RWPE2 (cell line): ENCODE measurements at regions not wholly inside any gene's neighbourhood (a gene's known extent, or its start where the extent isn't known, plus 50 kb on each side); places are given as distances from the start of the nearest gene placed in this dataset.

Source experiments
- ATAC-seq: fragments of 200-7000 bp; cut with Tn5 transposase; 3 replicates; pipeline ENCODE4 v1.9.1; 2021; ENCODE audit warnings: low read depth
- DNase-seq: peaks from one replicate; pipeline ENCODE4 v3.0.0-alpha.2; 2020; ENCODE audit warnings: low spot score
- H3K27ac ChIP-seq: fragments of 450-650 bp; 2 replicates; pipeline ENCODE4 v1.5.1; 2017; ENCODE audit warnings: mild to moderate bottlenecking; ENCODE audit not compliant: poor library complexity, severe bottlenecking
- H3K27me3 ChIP-seq: fragments of 250-450 bp; sonication (Bioruptor Pico); 2 replicates; pipeline ENCODE4 v1.5.1; 2021; ENCODE audit warnings: mild to moderate bottlenecking, moderate library complexity; ENCODE audit not compliant: insufficient read depth, poor library complexity, severe bottlenecking
- H3K36me3 ChIP-seq: fragments of 250-450 bp; sonication (Bioruptor Pico); 2 replicates; pipeline ENCODE4 v1.5.1; 2020; ENCODE audit warnings: low read depth, mild to moderate bottlenecking, moderate library complexity
- H3K4me1 ChIP-seq: fragments of 250-450 bp; sonication (Bioruptor Pico); 2 replicates; pipeline ENCODE4 v1.5.1; 2021; ENCODE audit warnings: mild to moderate bottlenecking, moderate library complexity; ENCODE audit not compliant: insufficient read depth, poor library complexity, severe bottlenecking
- H3K4me3 ChIP-seq: fragments of 250-450 bp; sonication (Bioruptor Pico); 2 replicates; pipeline ENCODE4 v1.5.1; 2021; ENCODE audit warnings: mild to moderate bottlenecking, moderate library complexity; ENCODE audit not compliant: severe bottlenecking
- H3K9me3 ChIP-seq: fragments of 250-450 bp; sonication (Bioruptor Pico); 2 replicates; pipeline ENCODE4 v1.5.1; 2021; ENCODE audit warnings: mild to moderate bottlenecking, moderate library complexity; ENCODE audit not compliant: severe bottlenecking
- TF ChIP-seq, protein P1 (sequence below): fragments of 450-650 bp; IDR thresholded peaks from one replicate; pipeline ENCODE4 v1.5.1; 2017; ENCODE audit warnings: mild to moderate bottlenecking, moderate library complexity; ENCODE audit not compliant: poor library complexity, severe bottlenecking

- no peak overlapping the region for H3K27ac ChIP-seq
- H3K27me3 ChIP-seq: no peaks in the 10 kb centered on the region
- ATAC-seq (peak; percentile 41; the same call in 2 of the 3 replicates), DNase-seq (no peak)
- peaks cover 2% of the 10 kb centered on the region for H3K9me3 ChIP-seq
- no peaks in the 10 kb centered on the region for H3K36me3 ChIP-seq
- TF ChIP-seq, protein P1, sequence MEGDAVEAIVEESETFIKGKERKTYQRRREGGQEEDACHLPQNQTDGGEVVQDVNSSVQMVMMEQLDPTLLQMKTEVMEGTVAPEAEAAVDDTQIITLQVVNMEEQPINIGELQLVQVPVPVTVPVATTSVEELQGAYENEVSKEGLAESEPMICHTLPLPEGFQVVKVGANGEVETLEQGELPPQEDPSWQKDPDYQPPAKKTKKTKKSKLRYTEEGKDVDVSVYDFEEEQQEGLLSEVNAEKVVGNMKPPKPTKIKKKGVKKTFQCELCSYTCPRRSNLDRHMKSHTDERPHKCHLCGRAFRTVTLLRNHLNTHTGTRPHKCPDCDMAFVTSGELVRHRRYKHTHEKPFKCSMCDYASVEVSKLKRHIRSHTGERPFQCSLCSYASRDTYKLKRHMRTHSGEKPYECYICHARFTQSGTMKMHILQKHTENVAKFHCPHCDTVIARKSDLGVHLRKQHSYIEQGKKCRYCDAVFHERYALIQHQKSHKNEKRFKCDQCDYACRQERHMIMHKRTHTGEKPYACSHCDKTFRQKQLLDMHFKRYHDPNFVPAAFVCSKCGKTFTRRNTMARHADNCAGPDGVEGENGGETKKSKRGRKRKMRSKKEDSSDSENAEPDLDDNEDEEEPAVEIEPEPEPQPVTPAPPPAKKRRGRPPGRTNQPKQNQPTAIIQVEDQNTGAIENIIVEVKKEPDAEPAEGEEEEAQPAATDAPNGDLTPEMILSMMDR: no peak
- H3K4me3 ChIP-seq: no peak overlapping the region
- H3K4me1 ChIP-seq: no peaks in the 10 kb centered on the region
Observed at GRCh38 chr6:144879436-144879835, 594.3 kb downstream of the UTRN start.

DNA sequence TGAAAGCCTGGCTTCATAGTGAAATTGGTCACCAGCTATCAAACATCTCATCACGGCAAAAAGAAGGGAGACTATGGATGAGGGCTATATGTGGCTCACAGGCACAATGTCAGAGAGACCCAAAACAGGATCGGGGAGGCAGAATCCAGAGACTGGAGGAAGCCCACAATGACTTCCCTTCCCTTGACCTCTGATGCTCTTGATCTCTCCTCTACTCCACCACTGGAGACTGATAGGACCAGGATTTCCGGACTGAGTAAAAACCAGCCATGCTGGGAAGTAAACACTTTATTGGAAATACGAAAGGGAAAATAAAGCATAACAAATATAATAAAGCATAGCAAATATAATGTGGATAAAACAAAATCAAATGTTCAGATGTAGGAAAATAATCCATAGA is 597.3 kb downstream of the UTRN start:
- Histone ChIP-seq H3K4me1 (no peaks in the 10 kb centered on the region), H3K27ac (no peak overlapping the region), H3K36me3 (no peaks in the 10 kb centered on the region), H3K4me3 (no peak overlapping the region), H3K9me3 (no peaks in the 10 kb centered on the region), H3K27me3 (no peaks in the 10 kb centered on the region)
- ATAC-seq (no peak), DNase-seq (no peak)
- TF ChIP-seq, protein P1: no peak

DNA sequence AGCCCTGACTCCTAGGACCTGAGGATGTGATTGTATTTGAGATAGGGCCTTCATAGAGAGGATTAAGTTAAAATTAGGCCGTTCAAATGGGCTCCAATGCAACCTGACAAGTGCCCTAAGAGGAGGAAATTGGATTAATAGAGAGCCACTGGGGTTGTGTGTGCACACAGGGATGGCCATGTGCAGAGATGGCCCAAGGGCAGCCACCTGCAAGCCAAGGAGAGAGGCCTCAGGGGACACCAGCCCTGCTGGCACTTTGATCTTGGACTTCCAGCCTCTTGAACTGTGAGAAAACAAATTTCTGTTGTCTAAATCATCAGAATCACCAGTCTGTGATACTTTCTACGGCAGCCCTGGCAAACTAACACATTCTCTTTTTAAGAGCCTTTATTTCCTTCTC is 598.8 kb downstream of the UTRN start:
- Histone ChIP-seq H3K4me3 (no peak overlapping the region), H3K4me1 (no peaks in the 10 kb centered on the region), H3K27me3 (no peaks in the 10 kb centered on the region), H3K27ac (no peak overlapping the region), H3K9me3 (no peaks in the 10 kb centered on the region), H3K36me3 (no peaks in the 10 kb centered on the region)
- TF ChIP-seq, protein P1: no peak
- DNase-seq: no peak
- no peak for ATAC-seq

DNA sequence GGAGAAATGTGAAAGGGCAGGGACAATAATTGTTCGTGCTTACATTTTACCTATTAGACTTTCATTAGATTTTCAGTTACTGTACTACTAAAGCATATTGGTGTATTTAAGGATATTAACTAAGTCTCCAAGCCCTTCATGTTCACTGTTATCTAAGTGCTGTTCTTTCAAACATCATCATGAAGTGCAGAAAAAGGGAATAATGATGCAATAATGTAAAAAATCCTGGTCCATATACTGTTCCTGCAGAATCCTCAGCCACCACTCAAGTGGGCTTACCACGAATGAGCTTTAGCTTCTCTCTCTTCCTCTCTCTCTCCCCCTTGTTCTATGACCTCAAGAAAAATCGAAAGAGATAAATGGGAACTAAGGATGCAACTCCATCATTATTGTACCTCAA is 600.7 kb downstream of the UTRN start:
- Histone ChIP-seq H3K27ac (no peak overlapping the region), H3K9me3 (no peaks in the 10 kb centered on the region), H3K36me3 (no peaks in the 10 kb centered on the region), H3K4me1 (no peaks in the 10 kb centered on the region), H3K4me3 (no peak overlapping the region), H3K27me3 (no peaks in the 10 kb centered on the region)
- ATAC-seq: no peak
- DNase-seq: no peak
- TF ChIP-seq, protein P1: no peak

DNA sequence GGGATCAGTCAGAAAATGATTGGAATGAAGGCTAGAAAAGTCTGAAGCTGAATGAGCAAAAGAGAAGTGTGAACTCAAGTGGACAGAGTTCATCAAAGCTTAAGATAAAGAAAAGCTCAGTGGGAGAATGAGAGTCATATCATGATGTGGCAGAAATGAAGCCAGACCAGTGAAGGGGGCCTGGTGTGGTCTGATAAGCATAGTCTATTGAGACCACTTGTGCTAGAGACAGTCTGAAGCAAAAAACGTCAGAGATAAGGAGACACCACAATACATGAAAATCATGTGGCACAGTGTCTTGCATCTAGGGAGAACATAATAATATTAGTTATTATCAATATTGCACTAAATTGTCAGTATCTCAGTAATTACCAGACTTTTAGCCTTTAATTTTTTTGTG is 601.5 kb downstream of the UTRN start:
- TF ChIP-seq, protein P1: no peak
- Histone ChIP-seq H3K4me1 (no peaks in the 10 kb centered on the region), H3K27ac (no peak overlapping the region), H3K27me3 (no peaks in the 10 kb centered on the region), H3K36me3 (no peaks in the 10 kb centered on the region), H3K9me3 (no peaks in the 10 kb centered on the region), H3K4me3 (no peak overlapping the region)
- DNase-seq (no peak), ATAC-seq (no peak)
